Endothelial cell of umbilical vein (primary cell): ENCODE measurements at regions not wholly inside any gene's neighbourhood (a gene's known extent, or its start where the extent isn't known, plus 50 kb on each side); places are given as distances from the start of the nearest gene placed in this dataset.

Experiments used
- EZH2 ChIP-seq: IDR thresholded peaks from 2 replicates; pipeline ENCODE4 v1.6.1; 2012; ENCODE audit warnings: borderline replicate concordance, low read depth, mild to moderate bottlenecking, moderate library complexity, low read length, inconsistent platforms; ENCODE audit not compliant: severe bottlenecking
- JUN ChIP-seq: IDR thresholded peaks from 2 replicates; pipeline ENCODE4 v1.6.1; 2011; ENCODE audit warnings: borderline replicate concordance, low read depth; ENCODE audit not compliant: insufficient read length, insufficient read depth
- MYC ChIP-seq: IDR thresholded peaks from one replicate; pipeline ENCODE4 v1.6.1; 2011; ENCODE audit warnings: mild to moderate bottlenecking, low read depth, low read length
- POLR2A ChIP-seq: IDR thresholded peaks from 2 replicates; pipeline ENCODE4 v1.6.1; 2012; ENCODE audit warnings: low read depth, mild to moderate bottlenecking, control low read depth, low read length
- POLR2AphosphoS5 ChIP-seq: IDR thresholded peaks from 2 replicates; pipeline ENCODE4 v1.6.1; 2012; ENCODE audit warnings: low read depth, mild to moderate bottlenecking, control low read depth, low read length, moderate library complexity; ENCODE audit not compliant: insufficient read depth
- TF ChIP-seq, protein P1 (sequence below): IDR thresholded peaks from 2 replicates; pipeline ENCODE4 v1.6.1; 2011; ENCODE audit not compliant: insufficient read depth, insufficient read length
- TF ChIP-seq, protein P2 (sequence below), 2 donors: IDR thresholded peaks; 1 replicate in 1 of 2; 2 replicates in 1 of 2; pipeline ENCODE4 v1.5.1; 2011; ENCODE audit warnings: low read length in 2 of 2, mild to moderate bottlenecking in 2 of 2, moderate library complexity in 2 of 2, control low read depth in 1 of 2, inconsistent platforms in 1 of 2, low read depth in 1 of 2; ENCODE audit not compliant: insufficient read depth in 1 of 2; ENCODE audit errors: extremely low read depth in 1 of 2

DNA sequence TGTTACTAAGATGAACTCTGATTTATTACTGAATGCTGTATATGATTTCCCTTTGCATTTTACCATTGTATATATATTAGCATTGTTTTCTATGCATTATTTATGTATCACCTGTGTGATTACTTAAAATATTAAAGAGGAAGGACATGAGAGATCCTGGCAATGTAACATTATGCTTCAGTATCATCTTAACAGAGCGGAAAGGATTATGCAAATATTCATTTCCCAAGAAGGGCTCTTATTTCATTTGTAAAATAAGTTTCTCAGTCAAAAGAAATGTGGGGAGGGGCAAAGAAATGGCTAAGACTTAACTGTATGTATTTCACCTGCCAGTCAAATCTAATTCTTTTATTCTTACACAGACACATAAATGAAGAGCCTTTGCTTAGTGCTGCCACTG lies 654.2 kb upstream of the PKDCC start:
- TF ChIP-seq JUN (no peak), POLR2AphosphoS5 (no peak), MYC (no peak), EZH2 (no peak), POLR2A (no peak)
- TF ChIP-seq, protein P1, sequence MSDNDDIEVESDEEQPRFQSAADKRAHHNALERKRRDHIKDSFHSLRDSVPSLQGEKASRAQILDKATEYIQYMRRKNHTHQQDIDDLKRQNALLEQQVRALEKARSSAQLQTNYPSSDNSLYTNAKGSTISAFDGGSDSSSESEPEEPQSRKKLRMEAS, result no peak
- TF ChIP-seq, protein P2, sequence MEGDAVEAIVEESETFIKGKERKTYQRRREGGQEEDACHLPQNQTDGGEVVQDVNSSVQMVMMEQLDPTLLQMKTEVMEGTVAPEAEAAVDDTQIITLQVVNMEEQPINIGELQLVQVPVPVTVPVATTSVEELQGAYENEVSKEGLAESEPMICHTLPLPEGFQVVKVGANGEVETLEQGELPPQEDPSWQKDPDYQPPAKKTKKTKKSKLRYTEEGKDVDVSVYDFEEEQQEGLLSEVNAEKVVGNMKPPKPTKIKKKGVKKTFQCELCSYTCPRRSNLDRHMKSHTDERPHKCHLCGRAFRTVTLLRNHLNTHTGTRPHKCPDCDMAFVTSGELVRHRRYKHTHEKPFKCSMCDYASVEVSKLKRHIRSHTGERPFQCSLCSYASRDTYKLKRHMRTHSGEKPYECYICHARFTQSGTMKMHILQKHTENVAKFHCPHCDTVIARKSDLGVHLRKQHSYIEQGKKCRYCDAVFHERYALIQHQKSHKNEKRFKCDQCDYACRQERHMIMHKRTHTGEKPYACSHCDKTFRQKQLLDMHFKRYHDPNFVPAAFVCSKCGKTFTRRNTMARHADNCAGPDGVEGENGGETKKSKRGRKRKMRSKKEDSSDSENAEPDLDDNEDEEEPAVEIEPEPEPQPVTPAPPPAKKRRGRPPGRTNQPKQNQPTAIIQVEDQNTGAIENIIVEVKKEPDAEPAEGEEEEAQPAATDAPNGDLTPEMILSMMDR (IDR thresholded peaks at IDR 0.05; ENCODE audit: extremely low read depth in 1 of 2, insufficient read depth in 1 of 2, low read depth in 1 of 2, low read length in 2 of 2), result no peak
